DND-41 (cell line): ENCODE measurements at regions not wholly inside any gene's neighbourhood (a gene's known extent, or its start where the extent isn't known, plus 50 kb on each side); places are given as distances from the start of the nearest gene placed in this dataset.
"Not testable (repeated sequence)": the region's sequence is repeated elsewhere in the genome, so short reads cannot be mapped to it uniquely, and the experiment has no call there.

Experiments
- ATAC-seq: fragments of 200-7000 bp; cut with Tn5 transposase; 3 replicates; pipeline ENCODE4 v1.9.1; 2021; ENCODE audit warnings: low read depth; ENCODE audit not compliant: insufficient read depth
- DNase-seq: peaks from one replicate; pipeline ENCODE4 v3.0.0-alpha.2; 2020
- H2AFZ ChIP-seq: 2 replicates; pipeline ENCODE4 v1.6.0; 2012; ENCODE audit warnings: low read depth, low read length
- H3K27ac ChIP-seq: 2 replicates; pipeline ENCODE4 v1.5.1; 2012; ENCODE audit warnings: low read length, inconsistent platforms
- H3K27me3 ChIP-seq: fragments of 200-600 bp; sonication (generic); 2 replicates; pipeline ENCODE4 v1.6.0; 2012; ENCODE audit warnings: low read length, mild to moderate bottlenecking, inconsistent platforms; ENCODE audit not compliant: insufficient read depth, poor library complexity
- H3K36me3 ChIP-seq: 2 replicates; pipeline ENCODE4 v1.5.1; 2012; ENCODE audit warnings: low read length, inconsistent platforms; ENCODE audit not compliant: insufficient read depth
- H3K4me1 ChIP-seq: 2 replicates; pipeline ENCODE4 v1.5.1; 2012; ENCODE audit warnings: mild to moderate bottlenecking, low read length; ENCODE audit not compliant: insufficient read depth
- H3K4me2 ChIP-seq: 2 replicates; pipeline ENCODE4 v1.6.0; 2012; ENCODE audit warnings: mild to moderate bottlenecking, moderate library complexity, low read length, inconsistent platforms; ENCODE audit not compliant: insufficient read depth
- H3K4me3 ChIP-seq, 2 experiments: fragments of 200-600 bp in 1 of 2; shearing (Covaris generic) in 1 of 2; 2 replicates each; pipeline ENCODE4 v1.5.1; 2012 to 2016; ENCODE audit warnings: inconsistent platforms in 2 of 2, low read length in 2 of 2, mild to moderate bottlenecking in 2 of 2, low read depth in 1 of 2, moderate library complexity in 1 of 2
- H3K79me2 ChIP-seq: 2 replicates; pipeline ENCODE4 v1.6.0; 2012; ENCODE audit warnings: low read length, inconsistent platforms; ENCODE audit not compliant: insufficient read depth
- H3K9ac ChIP-seq: 2 replicates; pipeline ENCODE4 v1.6.0; 2012; ENCODE audit warnings: low read depth, mild to moderate bottlenecking, inconsistent platforms, low read length, moderate library complexity
- H3K9me3 ChIP-seq: 2 replicates; pipeline ENCODE4 v1.5.1; 2012; ENCODE audit warnings: low read length, moderate library complexity, mild to moderate bottlenecking, inconsistent platforms; ENCODE audit not compliant: insufficient read depth, severe bottlenecking
- H4K20me1 ChIP-seq: 2 replicates; pipeline ENCODE4 v1.6.0; 2012; ENCODE audit warnings: low read length; ENCODE audit not compliant: insufficient read depth
- CTCF ChIP-seq: IDR thresholded peaks from 2 replicates; pipeline ENCODE4 v1.5.1; 2012; ENCODE audit warnings: borderline replicate concordance, low read length, moderate library complexity, mild to moderate bottlenecking; ENCODE audit not compliant: poor library complexity, severe bottlenecking; ENCODE audit errors: extremely low read depth
- EZH2 ChIP-seq: IDR thresholded peaks from 3 replicates; pipeline ENCODE4 v1.6.1; 2012; ENCODE audit warnings: borderline replicate concordance, low read depth, mild to moderate bottlenecking, moderate library complexity, low read length, inconsistent platforms; ENCODE audit not compliant: severe bottlenecking

GRCh38 chr3:164794099-164794498, 284.2 kb downstream of the SI start:
- H3K9me3 ChIP-seq, result no peaks in the 10 kb centered on the region
- H3K4me2 ChIP-seq, result no peak overlapping the region
- H3K9ac ChIP-seq, result no peak overlapping the region
- H2AFZ ChIP-seq, result no peak overlapping the region
- ATAC-seq, result no peak
- no peak for DNase-seq
- no peak overlapping the region for H3K27ac ChIP-seq
- no peak for TF ChIP-seq EZH2
- no peak for TF ChIP-seq CTCF
- H4K20me1 ChIP-seq, result no peaks in the 10 kb centered on the region
- H3K4me3 ChIP-seq, result no peak overlapping the region
- H3K27me3 ChIP-seq, result no peaks in the 10 kb centered on the region
- no peaks in the 10 kb centered on the region for H3K4me1 ChIP-seq
- no peaks in the 10 kb centered on the region for H3K79me2 ChIP-seq
- no peaks in the 10 kb centered on the region for H3K36me3 ChIP-seq

- no peak for TF ChIP-seq CTCF
- no peak for TF ChIP-seq EZH2
- H4K20me1 ChIP-seq, result no peaks in the 10 kb centered on the region
- ATAC-seq (no peak), DNase-seq (no peak)
- no peaks in the 10 kb centered on the region for H3K4me1 ChIP-seq
- no peak overlapping the region for H3K27ac ChIP-seq
- no peaks in the 10 kb centered on the region for H3K27me3 ChIP-seq
- no peak overlapping the region for H3K4me3 ChIP-seq
- H2AFZ ChIP-seq, result no peak overlapping the region
- no peaks in the 10 kb centered on the region for H3K36me3 ChIP-seq
- peaks cover 3% of the 10 kb centered on the region for H3K9me3 ChIP-seq
- H3K4me2 ChIP-seq, result no peak overlapping the region
- H3K9ac ChIP-seq, result no peak overlapping the region
- H3K79me2 ChIP-seq, result no peaks in the 10 kb centered on the region
Measured at GRCh38 chr3:164791263-164791662, 287.0 kb downstream of the SI start.

- H3K4me3 ChIP-seq, H3K9me3 ChIP-seq, H3K27me3 ChIP-seq, H2AFZ ChIP-seq, H3K4me1 ChIP-seq, H4K20me1 ChIP-seq, DNase-seq, H3K79me2 ChIP-seq, H3K27ac ChIP-seq, H3K9ac ChIP-seq, H3K4me2 ChIP-seq, ATAC-seq, H3K36me3 ChIP-seq: not testable (repeated sequence)
Measured at GRCh38 chr3:164784407-164784806, 293.9 kb downstream of the SI start.

- H3K9me3 ChIP-seq, result no peaks in the 10 kb centered on the region
- H3K36me3 ChIP-seq, result no peaks in the 10 kb centered on the region
- no peaks in the 10 kb centered on the region for H3K4me1 ChIP-seq
- no peak for ATAC-seq
- no peak overlapping the region for H3K4me3 ChIP-seq
- H4K20me1 ChIP-seq, result no peaks in the 10 kb centered on the region
- H3K4me2 ChIP-seq, result no peak overlapping the region
- H3K27me3 ChIP-seq, result no peaks in the 10 kb centered on the region
- H3K79me2 ChIP-seq, result no peaks in the 10 kb centered on the region
- no peak overlapping the region for H2AFZ ChIP-seq
- no peak for DNase-seq
- TF ChIP-seq CTCF, result no peak
- TF ChIP-seq EZH2, result no peak
- H3K27ac ChIP-seq, result no peak overlapping the region
- no peak overlapping the region for H3K9ac ChIP-seq
Measured at GRCh38 chr3:164781755-164782154, 296.5 kb downstream of the SI start.
